H54 (cell line): ENCODE measurements at regions not wholly inside any gene's neighbourhood (a gene's known extent, or its start where the extent isn't known, plus 50 kb on each side); places are given as distances from the start of the nearest gene placed in this dataset.
A peak's percentile ranks its signal among the peaks of the same experiment; 100 is the strongest.

Experiments
- DNase-seq: peaks from one replicate; pipeline ENCODE4 v3.0.0; 2011; ENCODE audit warnings: low spot score, mixed read lengths; ENCODE audit not compliant: insufficient read length
- FAIRE-seq: peaks from 3 replicates; lab custom pipeline; 2011; peaks lifted over from hg19 to GRCh38; lab: Jason Lieb, UNC
- POLR2A ChIP-seq: IDR thresholded peaks from 2 replicates; pipeline ENCODE4 v1.6.1; 2011; ENCODE audit warnings: low read depth, mild to moderate bottlenecking, low read length

- TF ChIP-seq POLR2A = no peak
- FAIRE-seq (no peak), DNase-seq (no peak)
These were observed 251.1 kb upstream of the JUN start for GRCh38 chr1:59034925-59035324.

- FAIRE-seq (no peak), DNase-seq (no peak)
- TF ChIP-seq POLR2A = no peak
These were observed 255.7 kb upstream of the JUN start for GRCh38 chr1:59039551-59039950.

DNA sequence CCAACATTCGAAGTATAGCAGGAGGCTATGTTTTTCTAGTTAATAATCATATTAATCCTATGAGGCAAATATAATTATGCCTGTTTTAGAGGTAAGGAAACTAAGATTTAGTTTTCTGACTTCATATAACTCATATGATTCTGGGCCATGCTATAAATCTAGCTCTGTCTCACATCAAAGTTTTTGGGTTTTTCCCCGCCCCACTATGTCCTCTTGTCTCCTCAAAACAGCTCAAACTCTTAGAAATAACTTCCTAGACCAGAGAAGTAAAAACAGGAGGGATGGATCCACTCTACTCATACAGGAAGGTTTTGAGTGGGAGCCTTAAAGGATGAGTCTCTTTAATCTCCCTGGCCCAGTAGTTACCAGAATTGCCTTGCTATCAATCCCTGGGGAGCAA, 256.4 kb upstream of the FGGY start:
- no peak for TF ChIP-seq POLR2A
- FAIRE-seq (no peak), DNase-seq (no peak)

- DNase-seq = no peak
- no peak for FAIRE-seq
- no peak for TF ChIP-seq POLR2A
These were observed 255.1 kb upstream of the FGGY start for GRCh38 chr1:59041646-59042277.

GRCh38 chr1:59043796-59044195, 253.1 kb upstream of the FGGY start:
- FAIRE-seq (peak; percentile 11), DNase-seq (peak; percentile 40)
- no peak for TF ChIP-seq POLR2A

GRCh38 chr1:59044535-59045121, 252.3 kb upstream of the FGGY start:
- no peak for DNase-seq
- FAIRE-seq = no peak
- no peak for TF ChIP-seq POLR2A

GRCh38 chr1:59045137-59045536, 251.8 kb upstream of the FGGY start:
- no peak for TF ChIP-seq POLR2A
- no peak for FAIRE-seq
- DNase-seq = no peak

DNA sequence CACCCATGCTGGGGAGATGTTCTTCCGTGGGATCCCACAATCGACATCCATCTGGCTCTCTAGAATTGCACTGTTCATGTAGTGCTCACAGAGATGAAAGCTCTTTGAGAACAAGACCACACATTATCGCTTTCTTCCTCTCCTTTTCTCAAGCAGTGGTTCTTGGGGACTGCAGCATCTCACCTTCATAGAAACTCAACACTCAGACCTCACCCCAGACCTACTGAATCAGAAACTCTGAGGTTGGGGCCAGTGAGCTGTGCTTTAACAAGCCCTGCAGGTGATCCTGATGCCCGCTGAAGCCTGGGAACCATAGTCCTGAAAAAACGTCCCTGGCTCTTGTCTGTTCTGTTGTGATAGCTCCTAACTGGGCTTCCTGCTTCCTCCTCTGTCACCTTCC, 251.3 kb upstream of the FGGY start:
- FAIRE-seq = no peak
- TF ChIP-seq POLR2A = no peak
- DNase-seq = no peak

- no peak for TF ChIP-seq POLR2A
- FAIRE-seq (no peak), DNase-seq (no peak)
These were observed 250.8 kb upstream of the FGGY start for GRCh38 chr1:59046134-59046533.

DNA sequence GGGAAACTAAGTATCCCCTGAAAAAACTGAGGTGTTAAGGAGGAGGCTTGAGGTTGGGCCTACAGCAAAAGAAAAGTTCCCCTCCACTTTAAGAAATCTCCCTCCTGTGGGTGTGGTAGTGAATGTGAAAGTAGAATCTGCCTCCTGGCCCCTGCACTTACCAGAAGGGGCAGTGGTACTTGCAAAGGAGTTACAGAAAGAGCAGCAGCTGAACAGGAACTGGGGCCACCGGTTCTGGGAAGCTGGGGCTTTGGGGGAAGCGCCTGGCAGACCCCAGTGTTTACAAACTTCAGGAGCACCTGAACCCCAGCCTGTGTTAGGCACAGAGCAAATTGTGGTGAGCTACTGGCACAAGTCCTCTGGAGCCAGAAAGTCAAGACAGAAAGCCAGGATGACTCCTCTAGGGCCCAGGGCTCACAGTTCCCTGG, 250.2 kb upstream of the FGGY start:
- FAIRE-seq (no peak), DNase-seq (no peak)
- TF ChIP-seq POLR2A = no peak

- no peak for DNase-seq
- TF ChIP-seq POLR2A = no peak
- FAIRE-seq = no peak
These were observed 245.9 kb upstream of the FGGY start for GRCh38 chr1:59051007-59051406.

DNA sequence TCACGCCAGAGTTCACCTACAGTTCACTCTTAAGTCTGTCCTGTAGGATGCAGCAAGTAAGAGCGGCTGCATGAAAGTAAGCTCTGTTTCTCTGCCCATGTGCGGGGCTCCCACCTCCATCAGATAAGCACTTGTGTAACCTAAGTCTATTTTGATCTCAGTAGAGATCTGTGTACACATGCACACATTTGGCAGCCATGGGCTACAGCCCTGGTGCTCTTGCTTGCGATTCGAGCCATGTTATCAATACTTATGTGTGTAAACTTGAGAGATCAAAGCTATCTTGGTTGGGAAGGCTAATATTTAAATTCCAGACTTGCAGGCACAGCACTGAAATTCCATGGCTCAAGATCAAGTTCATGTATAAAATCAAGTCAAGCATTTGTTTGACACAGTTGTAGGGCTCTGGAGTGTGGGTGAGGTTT, 244.7 kb upstream of the FGGY start:
- TF ChIP-seq POLR2A = no peak
- DNase-seq = no peak
- no peak for FAIRE-seq

- no peak for TF ChIP-seq POLR2A
- FAIRE-seq (no peak), DNase-seq (no peak)
These were observed 242.7 kb upstream of the FGGY start for GRCh38 chr1:59054172-59054571.

DNA sequence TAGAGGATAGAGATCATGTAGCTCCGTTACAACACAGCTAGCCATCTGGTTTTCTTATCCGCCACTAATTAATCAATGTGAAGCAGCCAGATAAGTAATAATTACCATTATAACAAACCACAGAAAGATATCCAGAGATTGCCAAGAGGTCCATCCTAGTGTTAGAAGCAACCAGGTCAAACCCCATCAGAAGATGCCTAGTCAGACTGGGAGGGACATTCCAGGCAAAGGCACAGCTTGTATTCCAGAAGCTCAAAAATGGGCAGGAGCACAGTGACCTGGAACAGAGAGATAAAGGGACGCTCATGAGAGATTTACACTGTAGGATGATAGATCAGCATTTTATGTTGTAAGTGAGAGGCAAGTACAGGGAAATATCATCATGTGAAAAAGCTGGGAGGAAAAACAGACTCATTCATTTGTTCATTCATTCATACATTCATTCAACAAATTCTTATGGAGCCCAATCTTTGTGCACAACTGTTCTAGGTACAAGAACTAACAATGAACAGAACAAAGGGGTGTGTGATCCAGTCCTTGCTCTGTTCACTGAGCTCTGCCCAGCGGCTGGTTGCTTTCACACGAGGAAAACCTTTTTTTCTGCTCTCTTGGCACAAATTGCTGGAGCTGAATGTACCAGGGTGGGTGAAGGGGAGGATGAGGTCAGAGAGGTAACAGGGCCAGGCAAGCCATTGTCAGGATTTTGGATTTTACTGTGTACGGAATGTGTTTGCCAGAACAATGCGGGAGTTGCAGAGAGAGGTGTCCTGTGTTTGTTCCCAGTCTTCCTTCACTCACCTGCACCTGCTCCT, 240.8 kb upstream of the FGGY start:
- no peak for TF ChIP-seq POLR2A
- FAIRE-seq = no peak
- DNase-seq = no peak
